ENCODE measurements at regions not wholly inside any gene's neighbourhood (a gene's known extent, or its start where the extent isn't known, plus 50 kb on each side); places are given as distances from the start of the nearest gene placed in this dataset.
"Not testable (repeated sequence)": the region's sequence is repeated elsewhere in the genome, so short reads cannot be mapped to it uniquely, and the experiment has no call there.

- no peak overlapping the region for H3K4me3 ChIP-seq (ENCODE audit: low read length)
- TF ChIP-seq CTCF (conservative IDR thresholded peaks at IDR 0.05; ENCODE audit: low read length) = no peak
Observed at GRCh38 chrX:40949071-40949470, 136.2 kb upstream of the USP9X start.

GRCh38 chrX:40950546-40950945 lies 134.7 kb upstream of the USP9X start:
- H3K4me3 ChIP-seq (ENCODE audit: low read length) = no peak overlapping the region
- no peak for TF ChIP-seq CTCF (conservative IDR thresholded peaks at IDR 0.05; ENCODE audit: low read length)
- no peak for DNase-seq (ENCODE audit: low read depth)

More at GRCh38 chrX:40949071-40949470, 136.2 kb upstream of the USP9X start:
- no peak for DNase-seq (ENCODE audit: low read depth)

- not testable (repeated sequence) for DNase-seq (ENCODE audit: low read depth)
Observed at GRCh38 chrX:40951407-40951806, 133.8 kb upstream of the USP9X start.

GRCh38 chrX:40952855-40953254 lies 132.4 kb upstream of the USP9X start:
- peak overlapping the region; percentile 37 for H3K4me3 ChIP-seq (ENCODE audit: low read length)
- DNase-seq (ENCODE audit: low read depth) = no peak
- no peak for TF ChIP-seq CTCF (conservative IDR thresholded peaks at IDR 0.05; ENCODE audit: low read length)

More at GRCh38 chrX:40951407-40951806, 133.8 kb upstream of the USP9X start:
- H3K4me3 ChIP-seq (ENCODE audit: low read length) = not testable (repeated sequence)

DNA sequence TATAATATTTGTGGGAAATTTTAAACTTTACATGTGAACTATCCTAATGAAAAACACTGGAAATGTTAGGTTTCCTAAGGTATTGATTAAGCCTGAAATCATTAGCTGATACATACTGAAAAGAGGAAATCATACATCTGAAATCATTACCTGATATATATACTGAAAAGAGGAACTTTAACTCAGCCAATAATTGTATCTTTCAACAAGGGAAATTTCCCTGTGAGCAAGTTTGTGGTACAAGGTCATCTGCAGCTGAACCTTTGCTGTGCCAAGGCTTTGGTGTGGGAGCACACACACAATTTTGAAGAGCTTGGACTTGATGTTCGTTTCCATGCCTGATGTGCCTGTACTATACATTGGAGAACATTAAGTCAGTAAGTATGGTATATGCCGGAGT lies 131.9 kb upstream of the USP9X start:
- H3K4me3 ChIP-seq (ENCODE audit: low read length) = no peak overlapping the region
- TF ChIP-seq CTCF (conservative IDR thresholded peaks at IDR 0.05; ENCODE audit: low read length) = no peak
- no peak for DNase-seq (ENCODE audit: low read depth)

GRCh38 chrX:40960041-40960440 lies 125.2 kb upstream of the USP9X start:
- no peak for TF ChIP-seq CTCF (conservative IDR thresholded peaks at IDR 0.05; ENCODE audit: low read length)
- no peak overlapping the region for H3K4me3 ChIP-seq (ENCODE audit: low read length)
- no peak for DNase-seq (ENCODE audit: low read depth)

GRCh38 chrX:40962793-40963407 lies 122.3 kb upstream of the USP9X start:
- DNase-seq (ENCODE audit: low read depth) = no peak
- H3K4me3 ChIP-seq (ENCODE audit: low read length) = no peak overlapping the region
- no peak for TF ChIP-seq CTCF (conservative IDR thresholded peaks at IDR 0.05; ENCODE audit: low read length)

DNA sequence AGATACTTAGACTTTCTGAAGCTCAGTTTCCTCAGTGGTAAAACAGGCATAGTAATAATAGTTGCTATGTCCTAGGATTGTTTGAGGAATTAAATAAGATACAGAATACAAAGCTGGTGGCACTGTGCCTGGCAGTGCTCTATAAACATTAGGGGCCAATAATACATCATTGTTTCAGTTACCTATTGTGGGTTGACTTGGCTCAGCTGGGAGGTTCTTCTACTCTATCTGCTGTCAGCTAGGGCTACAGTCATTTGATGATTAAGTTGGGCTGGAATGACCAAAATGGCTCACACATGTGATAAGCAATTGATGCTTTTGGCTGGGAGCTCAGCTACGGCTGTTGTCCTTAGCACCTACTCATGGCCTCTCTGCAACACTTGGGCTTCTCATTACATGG lies 121.2 kb upstream of the USP9X start:
- no peak for TF ChIP-seq CTCF (conservative IDR thresholded peaks at IDR 0.05; ENCODE audit: low read length)
- H3K4me3 ChIP-seq (ENCODE audit: low read length) = no peak overlapping the region
- no peak for DNase-seq (ENCODE audit: low read depth)
